ENCODE measurements at regions not wholly inside any gene's neighbourhood (a gene's known extent, or its start where the extent isn't known, plus 50 kb on each side); places are given as distances from the start of the nearest gene placed in this dataset.

- no peaks in the 10 kb centered on the region for H3K4me1 ChIP-seq (ENCODE audit: insufficient read depth, low read length)
- ChIA-PET CTCF (ENCODE audit: low intra/inter-chr PET ratio, low total read pairs) (no interaction called here), POLR2A (no interaction called here)
- H3K4me3 ChIP-seq (replicated peaks in 1 of 3; ENCODE audit: insufficient read depth in 1 of 3, low read depth in 2 of 3, low read length in 3 of 3), result no peak overlapping the region
- no peaks in the 10 kb centered on the region for H3K36me3 ChIP-seq (replicated peaks in 1 of 2; ENCODE audit: control insufficient read depth in 1 of 2, insufficient read depth in 2 of 2, low read length in 2 of 2)
- WGBS (ENCODE audit: low lambda C conversion rate), result 2% methylated on average over 1 of the region's 1 CpG
- in situ Hi-C loops (cut with HindIII; ENCODE audit: extremely low pct_ligation_motif_present, low pct_unique_long_range_greater_than_20kb), result no loop called here
- FAIRE-seq (no peak), ATAC-seq (no peak), DNase-seq (ENCODE audit: low spot score) (no peak)
- no peak overlapping the region for H3K4me2 ChIP-seq (ENCODE audit: low read depth, low read length)
- H3K79me2 ChIP-seq (ENCODE audit: insufficient read depth, low read length), result no peaks in the 10 kb centered on the region
- H3K9me3 ChIP-seq (ENCODE audit: low read length), result no peaks in the 10 kb centered on the region
- H3K27ac ChIP-seq (ENCODE audit: extremely low read length, insufficient read depth, low read length), result no peak overlapping the region
- H3K27me3 ChIP-seq (ENCODE audit: control insufficient read depth in 1 of 2, insufficient read depth in 2 of 2, low read length in 2 of 2), result no peaks in the 10 kb centered on the region; a peak in 1 of 5 replicates
- BruUV-seq (replicated peaks), result no TSS peak
- intact Hi-C loops (cut with micrococcal nuclease; ENCODE audit: unreplicated experiment), result no loop called here
- H4K20me1 ChIP-seq (ENCODE audit: insufficient read depth, low read length), result no peaks in the 10 kb centered on the region
- TF ChIP-seq CBFB (CRISPR knock-in tag; IDR thresholded peaks at IDR 0.05) (no peak), HES4 (CRISPR knock-in tag; IDR thresholded peaks at IDR 0.05; ENCODE audit: borderline replicate concordance) (no peak), ZNF232 (CRISPR knock-in tag; IDR thresholded peaks at IDR 0.05; ENCODE audit: borderline replicate concordance) (no peak), ZNF841 (CRISPR knock-in tag; IDR thresholded peaks at IDR 0.05; ENCODE audit: borderline replicate concordance) (no peak), ZNF547 (CRISPR knock-in tag; IDR thresholded peaks at IDR 0.05) (no peak), TARDBP (CRISPR knock-in tag; IDR thresholded peaks at IDR 0.05) (no peak), MNT (IDR thresholded peaks at IDR 0.05) (no peak), TEAD3 (CRISPR knock-in tag; optimal IDR thresholded peaks at IDR 0.05; ENCODE audit: borderline replicate concordance) (no peak), BCLAF1 (IDR thresholded peaks at IDR 0.05) (no peak), SKI (IDR thresholded peaks at IDR 0.05; ENCODE audit: partially characterized antibody) (no peak), AHR (CRISPR knock-in tag; IDR thresholded peaks at IDR 0.05) (no peak), ZNF451 (CRISPR knock-in tag; IDR thresholded peaks at IDR 0.05) (no peak), ARID5B (CRISPR knock-in tag; IDR thresholded peaks at IDR 0.05) (no peak)
- no peak overlapping the region for H3K9ac ChIP-seq (ENCODE audit: insufficient read depth, low read depth, low read length)
- H2AFZ ChIP-seq (ENCODE audit: low read length), result no peak overlapping the region
Measured at GRCh38 chr14:34172173-34172451, 221.2 kb upstream of the EGLN3 start.

Data from HepG2 (cell line).